GM12878 (cell line): ENCODE measurements at regions not wholly inside any gene's neighbourhood (a gene's known extent, or its start where the extent isn't known, plus 50 kb on each side); places are given as distances from the start of the nearest gene placed in this dataset.

Experiments used
- ATAC-seq: fragments of 200-7000 bp; cut with Tn5 transposase; 3 replicates; pipeline ENCODE4 v1.9.1; 2020; ENCODE audit warnings: mild to moderate bottlenecking, moderate library complexity
- BruUV-seq: library from RNA; stranded (reverse); fragments of 400-500 nt; replicated peaks from 2 replicates; lab custom pipeline; 2021; lab: Mats Ljungman, UMichigan
- CTCF ChIA-PET: fragments of 300-600 bp; sonication (Branson Sonifier 250); formaldehyde crosslinking; extraction: SDS; loops from one replicate; lab custom pipeline; 2021; ENCODE audit warnings: inconsistent platforms; lab: Yijun Ruan, JAX
- POLR2A ChIA-PET: fragments of 350-600 bp; formaldehyde crosslinking; extraction: SDS; loops from one replicate; lab custom pipeline; 2021; ENCODE audit warnings: inconsistent platforms; lab: Charles Lee
- RAD21 ChIA-PET: fragments of 300-600 bp; sonication (Branson Sonifier 250); formaldehyde crosslinking; loops from one replicate; lab custom pipeline; 2023; ENCODE audit warnings: antibody characterized with exemption; ENCODE audit not compliant: unreplicated experiment; lab: Charles Lee
- SMC1A ChIA-PET: fragments of 300-600 bp; sonication (Branson Sonifier 250); formaldehyde crosslinking; loops from one replicate; lab custom pipeline; 2023; ENCODE audit not compliant: unreplicated experiment, uncharacterized antibody; lab: Charles Lee
- DNase-seq: peaks from one replicate; pipeline ENCODE4 v3.0.0-alpha.2; 2011; ENCODE audit warnings: low read depth, low spot score
- FAIRE-seq: peaks from 3 replicates; lab custom pipeline; 2011; peaks lifted over from hg19 to GRCh38; lab: Jason Lieb, UNC
- H2AFZ ChIP-seq: 2 replicates; pipeline ENCODE4 v1.6.0; 2011; ENCODE audit warnings: low read depth, low read length, control low read depth; ENCODE audit not compliant: control insufficient read depth
- H3K27ac ChIP-seq: 2 replicates; pipeline ENCODE4 v1.5.1; 2011; ENCODE audit warnings: control low read depth; ENCODE audit not compliant: control insufficient read depth, insufficient read depth
- H3K27me3 ChIP-seq, 2 experiments: replicated peaks in 1 of 2; 2 replicates each; pipeline versions ENCODE4 v1.6.0 to v1.6.1; 2011; ENCODE audit warnings: low read length in 1 of 2; ENCODE audit not compliant: control insufficient read depth in 2 of 2, insufficient read depth in 2 of 2
- H3K36me3 ChIP-seq, 2 experiments: 2 replicates each; pipeline ENCODE4 v1.5.1; 2011; ENCODE audit warnings: low read length in 1 of 2; ENCODE audit not compliant: control insufficient read depth in 2 of 2, insufficient read depth in 2 of 2
- H3K4me1 ChIP-seq: 2 replicates; pipeline ENCODE4 v1.6.1; 2011; ENCODE audit warnings: mild to moderate bottlenecking, low read length, moderate library complexity, mixed read lengths; ENCODE audit not compliant: control insufficient read depth, insufficient read depth
- H3K4me2 ChIP-seq: 2 replicates; pipeline ENCODE4 v1.6.0; 2011; ENCODE audit warnings: control low read depth; ENCODE audit not compliant: control insufficient read depth, insufficient read depth
- H3K4me3 ChIP-seq: fragments of 200-600 bp; sonication (generic); 2 replicates; pipeline ENCODE4 v1.5.1; 2016
- H3K79me2 ChIP-seq: 2 replicates; pipeline ENCODE4 v1.6.0; 2011; ENCODE audit warnings: low read length; ENCODE audit not compliant: control insufficient read depth, insufficient read depth
- H3K9ac ChIP-seq: 2 replicates; pipeline ENCODE4 v1.8.0; 2011; ENCODE audit warnings: low read length, control low read depth, mixed read lengths; ENCODE audit not compliant: control insufficient read depth, insufficient read depth
- H3K9me3 ChIP-seq: replicated peaks from 3 replicates; pipeline ENCODE4 v1.5.1; 2011; ENCODE audit warnings: mild to moderate bottlenecking, low read length; ENCODE audit not compliant: control insufficient read depth, insufficient read depth
- H4K20me1 ChIP-seq: 2 replicates; pipeline ENCODE4 v1.6.0; 2011; ENCODE audit not compliant: control insufficient read depth, insufficient read depth
- BCL11A ChIP-seq: IDR thresholded peaks from 2 replicates; pipeline ENCODE4 v1.6.1; 2011; ENCODE audit warnings: low read depth, low read length
- CEBPB ChIP-seq, 2 experiments: fragments of 150-350 bp in 1 of 2; IDR thresholded peaks; 2 replicates each; pipeline ENCODE4 v1.6.1; 2012 to 2014; ENCODE audit warnings: low read depth in 2 of 2, low read length in 2 of 2, borderline replicate concordance in 1 of 2, inconsistent platforms in 1 of 2
- CREM ChIP-seq: IDR thresholded peaks from 2 replicates; pipeline ENCODE4 v1.6.1; 2014; ENCODE audit warnings: antibody characterized with exemption, low read depth
- DPF2 ChIP-seq: fragments of 450-650 bp; IDR thresholded peaks from 2 replicates; pipeline ENCODE4 v1.6.1; 2017; ENCODE audit warnings: mild to moderate bottlenecking
- E2F8 ChIP-seq: fragments of 450-650 bp; IDR thresholded peaks from 2 replicates; pipeline ENCODE4 v1.6.1; 2018; ENCODE audit warnings: mild to moderate bottlenecking, low read depth, moderate library complexity; ENCODE audit not compliant: partially characterized antibody
- E4F1 ChIP-seq: fragments of 450-650 bp; IDR thresholded peaks from 2 replicates; pipeline ENCODE4 v1.6.1; 2018; ENCODE audit warnings: borderline replicate concordance, mild to moderate bottlenecking; ENCODE audit not compliant: partially characterized antibody
- EED ChIP-seq: sonication (generic); IDR thresholded peaks from 2 replicates; pipeline ENCODE4 v1.6.1; 2016; ENCODE audit warnings: antibody characterized with exemption, low read depth
- EGR1 ChIP-seq, 2 experiments: IDR thresholded peaks; 1 replicate in 1 of 2; 2 replicates in 1 of 2; pipeline ENCODE4 v1.6.1; 2011 to 2012; ENCODE audit warnings: low read depth in 2 of 2, low read length in 2 of 2, borderline replicate concordance in 1 of 2, mild to moderate bottlenecking in 1 of 2, moderate library complexity in 1 of 2
- EP300 ChIP-seq, 2 experiments: fragments of 150-350 bp in 1 of 2; IDR thresholded peaks; 2 replicates each; pipeline ENCODE4 v1.6.1; 2011 to 2012; ENCODE audit warnings: low read depth in 2 of 2, low read length in 2 of 2, borderline replicate concordance in 1 of 2, improper control_type of control experiment in 1 of 2, inconsistent platforms in 1 of 2; ENCODE audit not compliant: control insufficient read depth in 1 of 2
- FOXM1 ChIP-seq: IDR thresholded peaks from 2 replicates; pipeline ENCODE4 v1.6.1; 2012; ENCODE audit warnings: low read depth, mild to moderate bottlenecking, inconsistent platforms, low read length, moderate library complexity
- GATAD2B ChIP-seq: fragments of 450-650 bp; conservative IDR thresholded peaks from 2 replicates; pipeline ENCODE4 v1.6.1; 2017; ENCODE audit warnings: low read depth, mild to moderate bottlenecking, moderate library complexity
- IKZF1 ChIP-seq: fragments of 450-650 bp; conservative IDR thresholded peaks from 2 replicates; pipeline ENCODE4 v1.6.1; 2017; ENCODE audit warnings: antibody characterized with exemption, mild to moderate bottlenecking
- IKZF2 ChIP-seq, 2 experiments: fragments of 450-650 bp; IDR thresholded peaks; 2 replicates each; pipeline ENCODE4 v1.6.1; 2017; ENCODE audit warnings: mild to moderate bottlenecking in 2 of 2, moderate library complexity in 2 of 2
- IRF4 ChIP-seq: IDR thresholded peaks from 2 replicates; pipeline ENCODE4 v1.6.1; 2011; ENCODE audit warnings: low read depth, low read length
- KLF5 ChIP-seq: fragments of 450-650 bp; IDR thresholded peaks from 2 replicates; pipeline ENCODE4 v1.6.1; 2014; ENCODE audit warnings: mild to moderate bottlenecking; ENCODE audit not compliant: partially characterized antibody
- MTA2 ChIP-seq: fragments of 450-650 bp; IDR thresholded peaks from 2 replicates; pipeline ENCODE4 v1.6.1; 2016; ENCODE audit warnings: low read depth, mild to moderate bottlenecking, moderate library complexity
- TCF3 ChIP-seq: IDR thresholded peaks from 2 replicates; pipeline ENCODE4 v1.6.1; 2012; ENCODE audit warnings: low read depth, mild to moderate bottlenecking, low read length, borderline replicate concordance; ENCODE audit not compliant: insufficient read depth
- WGBS: methylation state at CpG from one replicate; pipeline ENCODE4 v1.1.6; 2016; ENCODE audit warnings: low lambda C conversion rate; ENCODE audit not compliant: insufficient replicate concordance, insufficient coverage; ENCODE audit errors: missing lambda C conversion rate; 5-methylcytosine and 5-hydroxymethylcytosine counted together
- in situ Hi-C: fragments of 300-500 bp; cut with MboI; formaldehyde crosslinking; loops from 9 replicates; pipeline ENCODE4 v1.14.3; 2018; ENCODE audit warnings: mixed read lengths
- intact Hi-C: fragments of 100-400 bp; cut with micrococcal nuclease; formaldehyde crosslinking; loops from one replicate; pipeline ENCODE4 v1.14.2; 2022; ENCODE audit not compliant: unreplicated experiment

DNA sequence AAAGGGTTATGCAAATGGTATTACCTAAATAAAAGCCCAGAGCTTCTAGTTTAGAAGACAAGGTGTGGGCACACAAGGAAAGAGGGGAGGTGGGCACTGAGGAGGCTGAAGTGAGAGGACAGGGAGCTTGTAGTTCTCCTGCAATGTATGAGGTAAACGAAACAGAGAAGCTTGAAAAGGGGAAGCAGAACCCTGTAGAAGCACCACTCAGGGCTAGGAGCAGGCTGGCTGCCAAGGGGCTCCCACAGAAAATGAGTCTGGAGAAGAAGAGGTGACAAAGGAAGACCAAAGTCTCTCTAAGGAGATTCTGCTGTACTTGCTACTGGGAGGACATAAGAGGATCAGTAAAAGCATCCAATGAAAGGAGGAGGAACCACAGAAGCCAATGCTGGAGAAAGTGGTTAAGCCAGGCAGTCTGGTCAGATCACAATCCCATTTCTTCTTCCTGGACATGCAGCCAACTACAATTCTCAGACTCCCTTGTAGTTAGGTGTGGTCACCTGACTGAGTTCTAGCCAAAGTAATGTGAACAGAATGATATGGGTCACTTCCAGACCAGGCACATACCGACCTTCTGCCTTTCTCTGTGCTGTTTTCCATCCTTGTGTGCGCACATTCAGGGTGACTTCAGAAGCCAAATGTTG, 174.5 kb upstream of the MAP3K1 start:
- Histone ChIP-seq H3K27me3 (peaks cover 0 to 3% of the 10 kb centered on the region in 2 experiments; a peak in 3 of 4 replicates), H3K79me2 (no peaks in the 10 kb centered on the region), H3K4me3 (no peak overlapping the region), H3K27ac (no peak overlapping the region), H3K4me1 (peaks cover 7% of the 10 kb centered on the region), H3K9ac (no peak overlapping the region), H4K20me1 (no peaks in the 10 kb centered on the region), H3K36me3 (no peaks in the 10 kb centered on the region), H3K4me2 (no peak overlapping the region), H2AFZ (no peak overlapping the region), H3K9me3 (no peaks in the 10 kb centered on the region; the same call in 1 of the 3 replicates)
- no peak for FAIRE-seq
- intact Hi-C loops: no loop called here
- 58% methylated on average over 3 of the region's 3 CpGs for WGBS
- BruUV-seq: no TSS peak
- ATAC-seq: peak; percentile 98
- POLR2A ChIA-PET: interaction anchor here (0.5 kb wide), 1 partner anchor 24 kb away, joined by 3 read pairs; no protein-coding TSS in a partner anchor
- RAD21 ChIA-PET: interaction anchor here (0.9 to 1.3 kb wide), 5 partner anchors 29 to 370 kb away, joined by 3 to 4 read pairs (median 3); no protein-coding TSS in a partner anchor
- SMC1A ChIA-PET: interaction anchor here (1.0 kb wide), 1 partner anchor 10 kb away, joined by 4 read pairs; no protein-coding TSS in a partner anchor
- CTCF ChIA-PET: interaction anchor here (0.7 to 1.0 kb wide), 3 partner anchors 46 to 52 kb away, joined by 3 to 6 read pairs (median 3); no protein-coding TSS in a partner anchor
- DNase-seq: no peak
- in situ Hi-C loops: no loop called here
- TF ChIP-seq IKZF2 (IDR thresholded peaks at IDR 0.05) (peak; percentile 84 to 85), E4F1 (no peak), EGR1 (IDR thresholded peaks at IDR 0.05; ENCODE audit: borderline replicate concordance in 1 of 2, low read depth in 2 of 2, low read length in 2 of 2) (no peak), GATAD2B (peak; percentile 41; the same call in 1 of the 2 replicates), CREM (no peak), BCL11A (no peak), TCF3 (no peak), KLF5 (no peak), IKZF1 (peak; percentile 76), MTA2 (peak; percentile 16; the same call in 1 of the 2 replicates), FOXM1 (no peak), IRF4 (0 out of 2 replicates have a peak, but pooled peaks have one; percentile 19), CEBPB (IDR thresholded peaks at IDR 0.05; ENCODE audit: borderline replicate concordance in 1 of 2, low read depth in 2 of 2, low read length in 2 of 2) (no peak), EP300 (IDR thresholded peaks at IDR 0.05; ENCODE audit: borderline replicate concordance in 1 of 2, control insufficient read depth in 1 of 2, low read depth in 2 of 2, low read length in 2 of 2) (no peak), DPF2 (peak; percentile 24; the same call in 1 of the 2 replicates), EED (peak; percentile 87), E2F8 (no peak)
